ENCODE measurements at regions not wholly inside any gene's neighbourhood (a gene's known extent, or its start where the extent isn't known, plus 50 kb on each side); places are given as distances from the start of the nearest gene placed in this dataset.

- in situ Hi-C loops (cut with HindIII; ENCODE audit: low pct_unique_long_range_greater_than_20kb, low sequenced_read_pairs) = no loop called here
- Histone ChIP-seq H3K36me3 (ENCODE audit: control insufficient read depth, insufficient read depth, low read length) (no peaks in the 10 kb centered on the region), H3K9me3 (ENCODE audit: control insufficient read depth, insufficient read depth, low read depth, low read length) (no peaks in the 10 kb centered on the region), H3K4me1 (ENCODE audit: control insufficient read depth, insufficient read depth, low read length) (peaks cover 6% of the 10 kb centered on the region; the same call in 1 of the 2 replicates), H3K27me3 (ENCODE audit: control insufficient read depth, insufficient read depth, low read length) (no peaks in the 10 kb centered on the region), H3K4me3 (ENCODE audit: low read depth in 2 of 2, low read length in 2 of 2) (no peak overlapping the region), H3K27ac (ENCODE audit: low read length) (no peak overlapping the region)
- no TSS peak for BruUV-seq (replicated peaks)
- ATAC-seq (no peak), DNase-seq (ENCODE audit: low read depth, low spot score) (no peak)
- no peak for TF ChIP-seq REST (IDR thresholded peaks at IDR 0.05; ENCODE audit: insufficient read depth in 1 of 2, low read depth in 2 of 2, low read length in 1 of 2)
- TF ChIP-seq, protein P1, sequence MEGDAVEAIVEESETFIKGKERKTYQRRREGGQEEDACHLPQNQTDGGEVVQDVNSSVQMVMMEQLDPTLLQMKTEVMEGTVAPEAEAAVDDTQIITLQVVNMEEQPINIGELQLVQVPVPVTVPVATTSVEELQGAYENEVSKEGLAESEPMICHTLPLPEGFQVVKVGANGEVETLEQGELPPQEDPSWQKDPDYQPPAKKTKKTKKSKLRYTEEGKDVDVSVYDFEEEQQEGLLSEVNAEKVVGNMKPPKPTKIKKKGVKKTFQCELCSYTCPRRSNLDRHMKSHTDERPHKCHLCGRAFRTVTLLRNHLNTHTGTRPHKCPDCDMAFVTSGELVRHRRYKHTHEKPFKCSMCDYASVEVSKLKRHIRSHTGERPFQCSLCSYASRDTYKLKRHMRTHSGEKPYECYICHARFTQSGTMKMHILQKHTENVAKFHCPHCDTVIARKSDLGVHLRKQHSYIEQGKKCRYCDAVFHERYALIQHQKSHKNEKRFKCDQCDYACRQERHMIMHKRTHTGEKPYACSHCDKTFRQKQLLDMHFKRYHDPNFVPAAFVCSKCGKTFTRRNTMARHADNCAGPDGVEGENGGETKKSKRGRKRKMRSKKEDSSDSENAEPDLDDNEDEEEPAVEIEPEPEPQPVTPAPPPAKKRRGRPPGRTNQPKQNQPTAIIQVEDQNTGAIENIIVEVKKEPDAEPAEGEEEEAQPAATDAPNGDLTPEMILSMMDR (IDR thresholded peaks at IDR 0.05) = no peak
- TF ChIP-seq SIN3A (IDR thresholded peaks at IDR 0.05; ENCODE audit: borderline replicate concordance, insufficient read depth, low read depth, low read length) = no peak
- no peak for TF ChIP-seq POLR2AphosphoS5 (IDR thresholded peaks at IDR 0.05; ENCODE audit: low read depth, low read length)
- no peak for TF ChIP-seq TCF7L2 (IDR thresholded peaks at IDR 0.05; ENCODE audit: low read depth, low read length)
- intact Hi-C loops (cut with micrococcal nuclease; ENCODE audit: unreplicated experiment) = no loop called here
- ChIA-PET POLR2A (no interaction called here), CTCF (no interaction called here)
Observed at GRCh38 chr11:129702410-129703398, 112.9 kb upstream of the TMEM45B start.

DNA sequence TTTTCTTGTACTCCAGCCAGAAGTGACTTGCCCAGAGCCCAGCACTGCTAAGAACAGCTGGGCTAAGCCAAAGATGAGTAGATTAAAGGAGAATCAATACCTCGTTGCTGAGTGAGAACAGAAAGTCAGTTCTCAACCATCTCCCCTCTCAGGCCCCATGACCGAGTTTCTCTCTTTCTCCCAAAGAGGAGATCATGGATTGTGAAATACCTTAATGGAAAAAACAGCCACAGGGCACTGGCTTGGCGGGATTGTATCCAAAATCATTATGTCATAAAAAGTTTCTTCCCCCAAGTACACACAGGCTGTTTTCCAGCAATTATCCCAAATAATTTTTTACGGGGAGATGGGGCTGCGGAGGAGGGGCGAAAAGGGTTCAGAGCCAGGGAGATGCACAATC lies 111.8 kb upstream of the TMEM45B start:
- in situ Hi-C loops (cut with HindIII; ENCODE audit: low pct_unique_long_range_greater_than_20kb, low sequenced_read_pairs) = no loop called here
- no peak for DNase-seq (ENCODE audit: low read depth, low spot score)
- Histone ChIP-seq H3K27me3 (ENCODE audit: control insufficient read depth, insufficient read depth, low read length) (no peaks in the 10 kb centered on the region), H3K4me3 (ENCODE audit: low read depth in 2 of 2, low read length in 2 of 2) (no peak overlapping the region), H3K36me3 (ENCODE audit: control insufficient read depth, insufficient read depth, low read length) (no peaks in the 10 kb centered on the region), H3K9me3 (ENCODE audit: control insufficient read depth, insufficient read depth, low read depth, low read length) (no peaks in the 10 kb centered on the region), H3K27ac (ENCODE audit: low read length) (no peak overlapping the region), H3K4me1 (ENCODE audit: control insufficient read depth, insufficient read depth, low read length) (peaks cover 6% of the 10 kb centered on the region; the same call in 1 of the 2 replicates)
- TF ChIP-seq, protein P1 (IDR thresholded peaks at IDR 0.05) = no peak
- no peak for TF ChIP-seq POLR2AphosphoS5 (IDR thresholded peaks at IDR 0.05; ENCODE audit: low read depth, low read length)
- TF ChIP-seq REST (IDR thresholded peaks at IDR 0.05; ENCODE audit: insufficient read depth in 1 of 2, low read depth in 2 of 2, low read length in 1 of 2) = no peak
- no peak for TF ChIP-seq TCF7L2 (IDR thresholded peaks at IDR 0.05; ENCODE audit: low read depth, low read length)
- TF ChIP-seq SIN3A (IDR thresholded peaks at IDR 0.05; ENCODE audit: borderline replicate concordance, insufficient read depth, low read depth, low read length) = no peak
- ATAC-seq = no peak
- ChIA-PET POLR2A (no interaction called here), CTCF (interaction anchor here (0.6 kb wide), 1 partner anchor 342 kb away, joined by 3 read pairs; no protein-coding TSS in a partner anchor)
- no TSS peak for BruUV-seq (replicated peaks)
- intact Hi-C loops (cut with micrococcal nuclease; ENCODE audit: unreplicated experiment) = no loop called here
